Skin of body (tissue), 1 donor: ENCODE measurements at regions not wholly inside any gene's neighbourhood (a gene's known extent, or its start where the extent isn't known, plus 50 kb on each side); places are given as distances from the start of the nearest gene placed in this dataset.

ENCODE experiments used
- DNase-seq: peaks from one replicate; lab custom pipeline; 2025; lab: John Stamatoyannopoulos, UW

DNA sequence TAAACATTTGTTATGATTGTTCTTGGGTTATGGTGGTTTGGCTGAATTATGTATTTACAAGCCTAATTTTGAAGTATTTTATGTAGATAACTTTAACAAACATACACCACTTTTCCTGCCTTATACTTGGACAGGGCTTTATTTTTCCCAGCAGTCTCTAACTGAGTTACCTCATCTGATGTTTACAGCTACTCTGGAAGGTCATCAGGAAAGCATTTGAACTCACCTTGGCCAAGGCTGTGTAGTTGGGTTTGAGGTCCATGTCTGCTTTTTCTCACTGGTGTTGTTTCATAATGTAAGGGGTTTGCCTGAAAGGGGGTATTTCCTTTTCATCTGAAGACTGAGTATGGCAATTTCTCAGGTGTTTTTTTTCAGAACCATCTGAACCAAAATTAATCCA, 193.5 kb downstream of the RWDD3 start:
- DNase-seq, result no peak

DNA sequence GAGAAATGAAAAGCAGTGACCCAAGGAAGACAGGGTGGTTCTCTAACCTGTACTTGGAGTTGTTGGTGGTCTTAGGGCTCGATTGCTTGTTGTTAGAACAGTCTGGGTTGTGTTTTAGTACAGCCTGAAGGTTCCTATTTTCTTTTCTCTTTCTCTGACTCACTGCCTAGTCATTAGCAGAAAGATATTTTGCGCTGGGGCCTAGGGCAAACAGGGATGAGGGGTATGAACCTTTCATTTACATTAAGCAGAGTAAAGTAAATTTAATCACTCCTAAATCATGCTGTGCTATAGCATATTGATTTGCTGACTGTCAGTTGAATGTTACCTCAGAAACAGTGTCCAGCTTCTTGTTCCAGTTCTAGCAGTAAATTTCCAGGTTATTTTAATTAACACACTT, 197.2 kb downstream of the RWDD3 start:
- no peak for DNase-seq

- no peak for DNase-seq
Observed at GRCh38 chr1:95435611-95436010, 201.6 kb downstream of the RWDD3 start.

DNA sequence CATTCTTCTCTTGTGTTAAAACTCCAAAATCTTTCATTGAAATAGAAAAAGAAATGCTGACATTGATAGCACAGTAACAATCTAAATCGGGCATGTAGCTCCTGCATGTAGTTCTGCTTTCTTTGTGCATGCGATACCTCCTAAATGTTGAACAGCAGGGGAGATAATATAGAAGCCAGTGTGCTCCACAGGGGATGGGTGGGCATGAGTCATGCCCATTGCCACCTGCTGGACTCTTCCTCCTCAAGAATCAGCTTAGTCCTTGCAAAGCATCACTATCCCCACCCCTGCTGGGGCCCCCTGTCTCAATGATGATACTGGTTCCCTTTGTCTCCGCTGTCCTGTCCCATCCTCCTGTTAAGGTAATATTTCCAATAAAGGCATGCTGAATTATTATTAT, 203.0 kb downstream of the RWDD3 start:
- DNase-seq, result no peak

GRCh38 chr1:95437781-95438180, 203.8 kb downstream of the RWDD3 start:
- no peak for DNase-seq

DNA sequence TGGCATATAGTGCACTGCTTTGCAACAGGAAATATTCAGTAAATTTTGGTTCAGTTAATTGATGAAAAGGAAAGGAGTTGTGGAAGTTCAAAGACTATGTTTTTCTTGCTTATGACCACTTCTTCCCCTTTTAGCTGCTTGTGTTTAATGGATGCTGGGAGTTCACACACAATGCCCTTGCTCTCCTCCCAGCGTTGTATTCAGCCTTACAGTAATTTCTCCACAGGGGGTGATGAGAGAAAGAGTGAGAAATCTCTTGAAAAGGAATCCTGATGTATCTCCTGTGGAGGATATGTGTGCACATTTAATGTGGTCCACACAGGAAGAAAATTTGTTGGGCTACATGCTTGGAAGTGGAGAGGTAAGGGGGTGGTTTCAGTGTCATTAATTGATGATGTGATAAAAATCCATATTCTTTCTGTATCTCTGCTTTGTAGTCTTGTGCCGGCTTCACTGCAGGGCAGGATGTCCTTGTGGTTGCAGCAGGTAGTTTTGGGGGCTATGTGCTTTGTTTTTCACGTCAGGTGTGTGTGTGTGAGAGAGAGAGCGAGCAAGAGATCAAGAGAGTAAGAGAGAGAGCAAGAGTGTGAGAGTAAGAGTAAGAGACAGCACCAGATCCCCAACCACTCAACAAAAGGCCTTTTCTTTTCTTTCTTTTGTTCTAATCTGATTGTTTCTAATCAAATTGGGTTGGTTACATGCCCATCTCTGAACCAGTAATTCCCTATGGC, 204.4 kb downstream of the RWDD3 start:
- no peak for DNase-seq

- DNase-seq, result no peak
Observed at GRCh38 chr1:95440511-95440910, 206.5 kb downstream of the RWDD3 start.

GRCh38 chr1:95449516-95449915, 215.5 kb downstream of the RWDD3 start:
- DNase-seq, result no peak

DNA sequence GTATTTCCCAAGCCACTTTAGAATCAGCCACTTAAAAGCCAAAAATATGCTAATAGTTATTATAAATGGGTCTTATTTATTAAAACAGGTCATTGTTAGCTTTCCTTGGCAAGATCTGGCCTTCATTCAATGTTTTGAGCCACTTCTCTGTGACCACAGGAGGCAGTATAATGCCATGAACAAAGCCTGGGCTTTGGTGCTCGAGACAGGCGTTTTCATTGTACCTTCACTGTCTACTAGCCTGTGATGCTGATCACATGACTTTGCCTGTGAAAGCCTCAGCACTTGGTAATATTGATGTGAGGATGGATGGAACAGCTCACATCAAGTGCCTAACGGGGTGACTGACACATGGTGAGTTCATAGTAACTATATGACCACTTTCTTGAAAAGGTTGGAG, 217.0 kb downstream of the RWDD3 start:
- DNase-seq, result no peak

DNA sequence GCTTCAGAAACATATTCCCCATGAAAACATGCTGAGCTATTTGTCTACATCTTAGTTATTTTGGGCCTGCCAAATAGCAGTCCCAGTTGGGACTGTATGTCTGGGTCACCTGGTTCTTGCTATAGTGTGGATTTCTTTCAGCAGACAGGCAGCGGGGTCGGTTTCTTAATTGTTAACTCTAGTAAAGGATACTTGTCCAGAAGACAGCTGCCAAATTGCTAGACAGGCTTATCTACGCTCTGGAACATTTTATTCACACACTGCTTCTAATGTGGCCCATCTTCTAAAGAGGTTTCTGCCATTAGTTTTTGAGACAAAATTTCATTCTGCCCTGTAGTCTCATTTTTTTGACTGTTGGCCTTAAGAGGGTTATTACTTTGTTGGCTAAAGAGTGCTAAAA, 217.9 kb downstream of the RWDD3 start:
- DNase-seq, result no peak

DNA sequence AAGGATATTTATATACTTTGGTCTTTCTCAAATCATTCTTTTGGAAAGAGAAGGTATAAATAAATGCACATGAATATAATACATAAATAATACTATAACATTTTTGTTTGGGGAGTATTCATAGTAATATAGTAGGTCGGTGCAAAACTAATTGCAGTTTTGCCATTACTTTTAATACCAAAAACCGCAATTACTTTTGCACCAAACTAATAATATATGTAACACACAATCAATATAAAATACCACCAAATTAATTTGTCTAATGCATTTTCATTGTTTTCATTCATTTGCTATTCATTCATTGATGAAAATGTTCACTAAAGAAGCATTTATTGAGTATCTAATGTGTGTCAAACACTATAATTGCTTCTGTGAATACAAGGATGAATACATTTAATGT, 219.0 kb downstream of the RWDD3 start:
- no peak for DNase-seq

- DNase-seq, result no peak
Observed at GRCh38 chr1:95467036-95467435, 233.0 kb downstream of the RWDD3 start.

GRCh38 chr1:95475686-95476457, 241.9 kb downstream of the RWDD3 start:
- DNase-seq, result no peak

DNA sequence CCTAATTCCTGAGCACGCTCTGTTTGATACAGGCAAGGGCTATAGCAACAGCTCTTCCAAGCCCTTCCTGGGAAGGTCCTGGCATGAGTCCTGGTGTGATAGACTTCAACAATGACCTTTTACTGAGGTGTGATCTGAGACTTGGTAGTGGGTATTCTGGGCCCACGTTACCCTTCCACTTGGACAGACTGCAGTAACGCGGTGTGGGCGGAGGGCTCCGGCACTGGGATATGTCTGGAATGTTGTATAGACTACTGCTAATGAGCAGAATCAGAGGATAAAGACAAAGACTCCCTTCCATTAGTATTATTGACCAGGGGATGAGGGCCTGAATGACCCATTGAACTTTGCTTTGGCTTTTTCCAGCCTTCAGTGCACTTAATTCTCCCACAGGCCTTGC, 262.3 kb downstream of the RWDD3 start:
- DNase-seq, result no peak

DNA sequence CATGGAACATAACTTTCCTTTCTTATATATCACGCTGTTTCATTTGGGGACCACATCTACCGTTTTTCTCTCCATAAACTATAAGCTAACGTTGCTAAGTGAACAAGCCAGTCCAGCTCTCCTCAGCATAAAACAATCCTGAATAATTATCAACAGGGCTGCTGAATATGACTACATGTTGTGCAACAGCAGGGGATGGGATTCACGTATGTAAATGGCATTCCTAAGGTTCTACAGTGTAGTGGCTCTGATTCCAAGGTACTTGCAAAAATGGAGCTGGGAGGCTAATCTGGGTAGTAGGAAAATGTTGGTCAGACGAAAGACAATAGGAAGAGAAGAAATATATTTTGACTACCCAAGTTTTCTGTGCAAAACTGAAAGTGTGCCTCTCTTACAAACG, 262.8 kb downstream of the RWDD3 start:
- no peak for DNase-seq

- no peak for DNase-seq
Observed at GRCh38 chr1:95497566-95497965, 263.6 kb downstream of the RWDD3 start.

- DNase-seq, result peak; percentile 54
Observed at GRCh38 chr1:95503278-95504030, 269.4 kb downstream of the RWDD3 start.

DNA sequence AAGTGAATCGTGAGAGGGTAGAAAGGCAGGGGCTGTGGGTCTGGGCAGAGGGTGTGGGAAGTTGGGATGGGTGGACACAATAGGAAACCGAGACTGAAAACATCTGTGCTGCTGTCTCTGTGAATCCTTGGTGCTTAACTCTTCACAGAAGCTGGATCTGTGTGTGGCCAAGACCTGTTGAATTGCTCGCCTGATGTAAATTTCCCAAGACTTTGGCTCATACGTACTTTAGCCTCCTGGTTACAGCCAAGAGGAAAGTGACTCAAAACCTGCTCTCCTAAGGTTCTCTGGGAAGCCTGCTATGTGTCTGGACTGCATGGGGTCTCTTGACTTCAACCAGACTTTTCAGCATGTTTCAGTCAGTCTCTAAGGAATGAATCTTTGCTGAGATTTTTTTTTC, 270.3 kb downstream of the RWDD3 start:
- DNase-seq, result no peak

DNA sequence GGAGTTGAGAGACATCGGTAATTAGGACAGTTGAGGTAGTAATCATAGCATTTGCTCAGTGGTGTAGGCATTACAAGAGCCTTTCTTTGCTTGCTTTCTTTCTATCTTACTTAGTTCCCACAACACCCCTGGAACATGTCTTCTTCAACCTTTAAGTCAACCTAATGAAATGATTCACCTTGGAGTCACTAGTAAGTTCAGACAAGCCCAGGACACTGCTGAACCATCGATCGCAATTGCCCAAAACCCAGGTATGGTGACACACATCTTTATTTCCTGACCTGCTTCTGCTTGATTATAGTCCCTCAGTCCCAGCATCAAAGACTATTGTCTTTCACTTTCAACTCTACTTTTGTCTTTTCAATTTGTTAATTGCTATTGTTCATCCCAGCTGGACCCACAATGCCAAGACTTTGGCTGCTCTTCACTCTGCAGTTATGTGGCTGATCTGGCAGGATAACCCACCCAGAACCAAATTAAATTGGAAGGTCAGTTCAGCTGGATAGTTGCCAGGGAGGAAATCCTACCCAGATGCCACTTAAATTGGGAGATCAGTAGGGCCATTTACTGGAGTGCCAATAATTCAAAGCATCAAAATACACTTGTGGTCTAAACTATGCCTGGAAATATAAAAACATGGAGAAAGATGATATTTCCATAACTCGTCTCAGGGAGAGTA, 272.9 kb downstream of the RWDD3 start:
- no peak for DNase-seq

GRCh38 chr1:95509989-95510388, 276.0 kb downstream of the RWDD3 start:
- no peak for DNase-seq

- no peak for DNase-seq
Observed at GRCh38 chr1:95512925-95513324, 278.9 kb downstream of the RWDD3 start.

GRCh38 chr1:95517506-95517905, 283.5 kb downstream of the RWDD3 start:
- no peak for DNase-seq
